ENCODE measurements at regions not wholly inside any gene's neighbourhood (a gene's known extent, or its start where the extent isn't known, plus 50 kb on each side); places are given as distances from the start of the nearest gene placed in this dataset.

GRCh38 chr14:38111046-38111445, 96.7 kb upstream of the SSTR1 start:
- ChIA-PET CTCF (ENCODE audit: unreplicated experiment) (no interaction called here), POLR2A (interaction anchor here (0.6 to 9.7 kb wide), 7 partner anchors 9 to 44 kb away, joined by 3 to 157 read pairs (median 3); no protein-coding TSS in a partner anchor)
- TF ChIP-seq CTCF (conservative IDR thresholded peaks at IDR 0.05; ENCODE audit: low read length) (no peak), EZH2phosphoT487 (IDR thresholded peaks at IDR 0.05; ENCODE audit: borderline replicate concordance, low read depth, low read length) (no peak)
- no TSS peak for BruUV-seq (replicated peaks)
- Histone ChIP-seq H3K4me1 (ENCODE audit: insufficient read depth, low read length, poor library complexity, severe bottlenecking) (no peaks in the 10 kb centered on the region), H3K4me2 (ENCODE audit: low read length) (no peak overlapping the region), H4K20me1 (ENCODE audit: insufficient read depth, low read length) (no peaks in the 10 kb centered on the region), H3K79me2 (ENCODE audit: insufficient read depth, low read depth, low read length) (no peaks in the 10 kb centered on the region), H3K36me3 (ENCODE audit: insufficient read depth, low read length) (peaks cover 9% of the 10 kb centered on the region; the same call in 1 of the 2 replicates), H2AFZ (ENCODE audit: low read length) (no peak overlapping the region), H3K27ac (ENCODE audit: low read depth, low read length, poor library complexity, severe bottlenecking) (no peak overlapping the region), H3K9me3 (ENCODE audit: low read length) (peaks cover 64% of the 10 kb centered on the region), H3K9me2 (ENCODE audit: insufficient read depth, low read length) (no peaks in the 10 kb centered on the region), H3K4me3 (ENCODE audit: low read depth, low read length, poor library complexity, severe bottlenecking) (no peak overlapping the region)
- intact Hi-C loops (cut with micrococcal nuclease; ENCODE audit: unreplicated experiment), result no loop called here
- no peak for DNase-seq (ENCODE audit: low spot score)

GRCh38 chr14:38113546-38113945, 94.2 kb upstream of the SSTR1 start:
- H3K9me2 ChIP-seq (ENCODE audit: insufficient read depth, low read length), result no peaks in the 10 kb centered on the region
- ChIA-PET POLR2A (interaction anchor here (0.7 to 9.7 kb wide), 5 partner anchors 12 to 67 kb away, joined by 3 to 157 read pairs (median 4); no protein-coding TSS in a partner anchor), CTCF (ENCODE audit: unreplicated experiment) (interaction anchor here (0.6 kb wide), 1 partner anchor 12 kb away, joined by 3 read pairs; no protein-coding TSS in a partner anchor)
- H3K36me3 ChIP-seq (ENCODE audit: insufficient read depth, low read length), result peaks cover 25% of the 10 kb centered on the region
- peak overlapping the region; percentile 46; the same call in 1 of the 2 replicates for H2AFZ ChIP-seq (ENCODE audit: low read length)
- H3K27ac ChIP-seq (ENCODE audit: low read depth, low read length, poor library complexity, severe bottlenecking), result no peak overlapping the region
- H3K4me1 ChIP-seq (ENCODE audit: insufficient read depth, low read length, poor library complexity, severe bottlenecking), result no peaks in the 10 kb centered on the region
- no peak overlapping the region for H3K4me3 ChIP-seq (ENCODE audit: low read depth, low read length, poor library complexity, severe bottlenecking)
- intact Hi-C loops (cut with micrococcal nuclease; ENCODE audit: unreplicated experiment), result no loop called here
- H3K9me3 ChIP-seq (ENCODE audit: low read length), result peaks cover 66% of the 10 kb centered on the region
- BruUV-seq (replicated peaks), result no TSS peak
- H3K4me2 ChIP-seq (ENCODE audit: low read length), result no peak overlapping the region
- no peak for TF ChIP-seq CTCF (conservative IDR thresholded peaks at IDR 0.05; ENCODE audit: low read length)
- TF ChIP-seq EZH2phosphoT487 (IDR thresholded peaks at IDR 0.05; ENCODE audit: borderline replicate concordance, low read depth, low read length), result no peak
- DNase-seq (ENCODE audit: low spot score), result no peak
- no peaks in the 10 kb centered on the region for H3K79me2 ChIP-seq (ENCODE audit: insufficient read depth, low read depth, low read length)
- no peaks in the 10 kb centered on the region for H4K20me1 ChIP-seq (ENCODE audit: insufficient read depth, low read length)

GRCh38 chr14:38116895-38117294, 90.8 kb upstream of the SSTR1 start:
- Histone ChIP-seq H3K4me1 (ENCODE audit: insufficient read depth, low read length, poor library complexity, severe bottlenecking) (peaks cover 15% of the 10 kb centered on the region), H2AFZ (ENCODE audit: low read length) (peak overlapping the region; percentile 76; the same call in 1 of the 2 replicates)
- BruUV-seq (replicated peaks), result no TSS peak

More at GRCh38 chr14:38116895-38117294, 90.8 kb upstream of the SSTR1 start:
- no peak for DNase-seq (ENCODE audit: low spot score)
- no peak overlapping the region for H3K4me2 ChIP-seq (ENCODE audit: low read length)
- intact Hi-C loops (cut with micrococcal nuclease; ENCODE audit: unreplicated experiment), result no loop called here
- no peaks in the 10 kb centered on the region for H3K9me2 ChIP-seq (ENCODE audit: insufficient read depth, low read length)
- H3K9me3 ChIP-seq (ENCODE audit: low read length), result peaks cover 65% of the 10 kb centered on the region; the same call in 1 of the 2 replicates
- no peak for TF ChIP-seq EZH2phosphoT487 (IDR thresholded peaks at IDR 0.05; ENCODE audit: borderline replicate concordance, low read depth, low read length)
- TF ChIP-seq CTCF (conservative IDR thresholded peaks at IDR 0.05; ENCODE audit: low read length), result no peak
- H3K79me2 ChIP-seq (ENCODE audit: insufficient read depth, low read depth, low read length), result no peaks in the 10 kb centered on the region
- H3K27ac ChIP-seq (ENCODE audit: low read depth, low read length, poor library complexity, severe bottlenecking), result no peak overlapping the region
- H3K4me3 ChIP-seq (ENCODE audit: low read depth, low read length, poor library complexity, severe bottlenecking), result no peak overlapping the region
- CTCF ChIA-PET (ENCODE audit: unreplicated experiment), result no interaction called here
- H4K20me1 ChIP-seq (ENCODE audit: insufficient read depth, low read length), result no peaks in the 10 kb centered on the region
- peaks cover 54% of the 10 kb centered on the region for H3K36me3 ChIP-seq (ENCODE audit: insufficient read depth, low read length)
- POLR2A ChIA-PET, result interaction anchor here (0.6 to 1.5 kb wide), 5 partner anchors 8 to 34 kb away, joined by 3 to 4 read pairs (median 3); no protein-coding TSS in a partner anchor
